PC-3 (cell line): ENCODE measurements at regions not wholly inside any gene's neighbourhood (a gene's known extent, or its start where the extent isn't known, plus 50 kb on each side); places are given as distances from the start of the nearest gene placed in this dataset.
"Not testable (repeated sequence)": the region's sequence is repeated elsewhere in the genome, so short reads cannot be mapped to it uniquely, and the experiment has no call there.

Experiments
- ATAC-seq: fragments of 200-7000 bp; cut with Tn5 transposase; 2 replicates; pipeline ENCODE4 v1.9.1; 2020; ENCODE audit warnings: mild to moderate bottlenecking, moderate library complexity
- BruUV-seq: library from RNA; stranded (reverse); fragments of 400-500 nt; replicated peaks from 2 replicates; lab custom pipeline; 2021; lab: Mats Ljungman, UMichigan
- CTCF ChIA-PET: fragments of 300-600 bp; sonication (Branson Sonifier 250); formaldehyde crosslinking; loops from one replicate; lab custom pipeline; 2022; ENCODE audit warnings: antibody characterized with exemption; lab: Charles Lee
- POLR2A ChIA-PET: fragments of 300-600 bp; sonication (Branson Sonifier 250); formaldehyde crosslinking; loops from one replicate; lab custom pipeline; 2022; ENCODE audit warnings: antibody characterized with exemption; ENCODE audit not compliant: unreplicated experiment; lab: Charles Lee
- DNase-seq: peaks from one replicate; pipeline ENCODE4 v3.0.0-alpha.2; 2015
- H2AFZ ChIP-seq: fragments of 300-600 bp; sonication (generic); 2 replicates; pipeline ENCODE4 v1.6.0; 2016; ENCODE audit warnings: antibody characterized with exemption, low read length
- H3F3A ChIP-seq: fragments of 300-600 bp; sonication (generic); one replicate; pipeline ENCODE4 v1.6.0; 2017; ENCODE audit warnings: antibody characterized with exemption, low read length, control low read depth, mild to moderate bottlenecking; ENCODE audit not compliant: unreplicated experiment
- H3K27ac ChIP-seq: fragments of 300-600 bp; sonication (generic); 2 replicates; pipeline ENCODE4 v1.5.1; 2016; ENCODE audit warnings: mild to moderate bottlenecking, low read length
- H3K27me3 ChIP-seq: fragments of 300-600 bp; sonication (generic); 2 replicates; pipeline ENCODE4 v1.6.1; 2016; ENCODE audit warnings: low read length, mixed read lengths
- H3K36me3 ChIP-seq: fragments of 300-600 bp; sonication (generic); 2 replicates; pipeline ENCODE4 v1.6.1; 2016; ENCODE audit warnings: low read depth, mixed run types, low read length, mixed read lengths
- H3K4me1 ChIP-seq: fragments of 300-600 bp; sonication (generic); 2 replicates; pipeline ENCODE4 v1.5.1; 2016; ENCODE audit warnings: low read length; ENCODE audit not compliant: insufficient read depth
- H3K4me2 ChIP-seq: fragments of 300-600 bp; sonication (generic); 2 replicates; pipeline ENCODE4 v1.6.0; 2016; ENCODE audit warnings: low read length
- H3K4me3 ChIP-seq: fragments of 300-600 bp; sonication (generic); 2 replicates; pipeline ENCODE4 v1.5.1; 2016; ENCODE audit warnings: mild to moderate bottlenecking, low read length, mixed read lengths
- H3K79me2 ChIP-seq: fragments of 300-600 bp; sonication (generic); 2 replicates; pipeline ENCODE4 v1.6.1; 2017; ENCODE audit warnings: low read length, mixed read lengths
- H3K9ac ChIP-seq: fragments of 300-600 bp; sonication (generic); 2 replicates; pipeline ENCODE4 v1.6.0; 2016; ENCODE audit warnings: mild to moderate bottlenecking, low read length
- H3K9me2 ChIP-seq: fragments of 300-600 bp; sonication (generic); replicated peaks from 2 replicates; pipeline ENCODE4 v1.6.1; 2016; ENCODE audit warnings: mixed run types, low read length, mixed read lengths
- H3K9me3 ChIP-seq: fragments of 300-600 bp; sonication (generic); 2 replicates; pipeline ENCODE4 v1.6.1; 2016; ENCODE audit warnings: low read length, mixed read lengths
- H4K20me1 ChIP-seq: fragments of 300-600 bp; sonication (generic); 2 replicates; pipeline ENCODE4 v1.6.1; 2016; ENCODE audit warnings: low read length, mixed read lengths
- CTCF ChIP-seq: fragments of 300-600 bp; sonication (generic); conservative IDR thresholded peaks from 2 replicates; pipeline ENCODE4 v1.5.1; 2017; ENCODE audit warnings: antibody characterized with exemption, low read depth, mild to moderate bottlenecking, low read length
- EZH2 ChIP-seq: fragments of 300-600 bp; sonication (generic); IDR thresholded peaks from one replicate; pipeline ENCODE4 v1.6.1; 2017; ENCODE audit warnings: antibody characterized with exemption, mild to moderate bottlenecking, low read length; ENCODE audit not compliant: unreplicated experiment
- EZH2phosphoT487 ChIP-seq: fragments of 300-600 bp; sonication (generic); IDR thresholded peaks from 2 replicates; pipeline ENCODE4 v1.6.1; 2018; ENCODE audit warnings: mild to moderate bottlenecking, antibody characterized with exemption, low read length, borderline replicate concordance
- intact Hi-C: fragments of 100-400 bp; cut with micrococcal nuclease; formaldehyde crosslinking; loops from 2 replicates; pipeline ENCODE4 v1.9.0; 2023

GRCh38 chr12:67790660-67791059 lies 142.1 kb downstream of the DYRK2 start:
- POLR2A ChIA-PET: no interaction called here
- peak; percentile 22 for DNase-seq
- CTCF ChIA-PET: no interaction called here
- H3K36me3 ChIP-seq: no peaks in the 10 kb centered on the region
- H3K9ac ChIP-seq: no peak overlapping the region
- no peak overlapping the region for H3K4me3 ChIP-seq
- H3F3A ChIP-seq: no peaks in the 10 kb centered on the region
- H3K27me3 ChIP-seq: no peaks in the 10 kb centered on the region
- TF ChIP-seq EZH2 (no peak), EZH2phosphoT487 (no peak), CTCF (no peak)
- no TSS peak for BruUV-seq
- intact Hi-C loops: no loop called here
- H3K9me3 ChIP-seq: no peaks in the 10 kb centered on the region
- H3K4me2 ChIP-seq: no peak overlapping the region
- no peak overlapping the region for H2AFZ ChIP-seq
- no peak overlapping the region for H3K27ac ChIP-seq
- H3K79me2 ChIP-seq: no peaks in the 10 kb centered on the region
- no peak for ATAC-seq
- H3K9me2 ChIP-seq: no peaks in the 10 kb centered on the region
- no peaks in the 10 kb centered on the region for H4K20me1 ChIP-seq
- peaks cover 16% of the 10 kb centered on the region for H3K4me1 ChIP-seq

- H4K20me1 ChIP-seq, H3K36me3 ChIP-seq, H3K4me3 ChIP-seq, H3K9ac ChIP-seq, CTCF ChIA-PET, H3F3A ChIP-seq, H3K9me2 ChIP-seq, intact Hi-C loops, H3K27ac ChIP-seq, H3K27me3 ChIP-seq, POLR2A ChIA-PET, ATAC-seq, BruUV-seq, H3K9me3 ChIP-seq, H3K79me2 ChIP-seq, DNase-seq, H2AFZ ChIP-seq, H3K4me2 ChIP-seq: not testable (repeated sequence)
- peaks cover 17% of the 10 kb centered on the region for H3K4me1 ChIP-seq
These were observed 142.8 kb downstream of the DYRK2 start for GRCh38 chr12:67791362-67791761.

DNA sequence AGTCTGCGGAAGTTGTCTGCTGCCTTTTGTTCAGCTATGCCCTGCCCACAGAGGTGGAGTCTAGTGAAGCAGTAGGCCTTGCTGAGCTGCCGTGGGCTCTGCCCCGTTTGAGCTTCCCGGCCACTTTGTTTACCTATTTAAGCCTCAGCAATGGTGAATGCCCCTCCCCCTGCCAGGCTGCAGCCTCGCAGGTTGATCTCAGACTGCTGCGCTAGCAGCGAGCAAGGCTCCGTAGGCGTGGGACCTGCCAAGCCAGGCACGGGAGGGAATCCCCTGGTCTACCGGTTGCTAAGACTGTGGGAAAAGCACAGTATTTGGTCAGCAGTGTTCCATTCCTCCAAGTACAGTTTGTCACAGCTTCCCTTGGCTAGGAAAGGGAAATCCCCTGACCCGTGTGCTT lies 143.6 kb downstream of the DYRK2 start:
- CTCF ChIA-PET: no interaction called here
- no peaks in the 10 kb centered on the region for H4K20me1 ChIP-seq
- H3K36me3 ChIP-seq: no peaks in the 10 kb centered on the region
- no TSS peak for BruUV-seq
- H3K9me3 ChIP-seq: no peaks in the 10 kb centered on the region
- no peak overlapping the region for H2AFZ ChIP-seq
- no peak for TF ChIP-seq EZH2phosphoT487
- no peak for TF ChIP-seq EZH2
- no peak for TF ChIP-seq CTCF
- no peak for DNase-seq
- no peak overlapping the region for H3K4me3 ChIP-seq
- H3K27me3 ChIP-seq: no peaks in the 10 kb centered on the region
- H3K79me2 ChIP-seq: no peaks in the 10 kb centered on the region
- no peaks in the 10 kb centered on the region for H3K9me2 ChIP-seq
- no peak for ATAC-seq
- H3K4me2 ChIP-seq: no peak overlapping the region
- H3K4me1 ChIP-seq: peaks cover 17% of the 10 kb centered on the region
- POLR2A ChIA-PET: no interaction called here
- intact Hi-C loops: no loop called here
- H3F3A ChIP-seq: no peaks in the 10 kb centered on the region
- H3K27ac ChIP-seq: no peak overlapping the region
- H3K9ac ChIP-seq: no peak overlapping the region
